ENCODE measurements at regions not wholly inside any gene's neighbourhood (a gene's known extent, or its start where the extent isn't known, plus 50 kb on each side); places are given as distances from the start of the nearest gene placed in this dataset.

- H3K79me2 ChIP-seq: no peaks in the 10 kb centered on the region
- no peak for TF ChIP-seq CTCF (IDR thresholded peaks at IDR 0.05)
- H3K27ac ChIP-seq: no peak overlapping the region
Observed at GRCh38 chr14:26138764-26139445, 458.9 kb downstream of the NOVA1 start.

GRCh38 chr14:26137161-26137560 is 460.7 kb downstream of the NOVA1 start:
- Histone ChIP-seq H3K9me3 (ENCODE audit: control insufficient read depth, low read length) (no peaks in the 10 kb centered on the region), H2AFZ (no peak overlapping the region), H3K4me3 (ENCODE audit: low read depth, low read length) (no peak overlapping the region), H3K4me1 (no peaks in the 10 kb centered on the region), H3K27ac (no peak overlapping the region), H3K9ac (no peak overlapping the region), H3K79me2 (no peaks in the 10 kb centered on the region), H3K36me3 (ENCODE audit: control insufficient read depth, insufficient read depth, low read length) (no peaks in the 10 kb centered on the region), H3K27me3 (ENCODE audit: control insufficient read depth, insufficient read depth, low read length) (no peaks in the 10 kb centered on the region), H3K4me2 (ENCODE audit: low read length) (no peak overlapping the region)
- no peak for TF ChIP-seq CTCF (IDR thresholded peaks at IDR 0.05)

More at GRCh38 chr14:26138764-26139445, 458.9 kb downstream of the NOVA1 start:
- Histone ChIP-seq H3K9me3 (ENCODE audit: control insufficient read depth, low read length) (no peaks in the 10 kb centered on the region), H3K4me1 (no peaks in the 10 kb centered on the region), H3K4me3 (ENCODE audit: low read depth, low read length) (no peak overlapping the region), H3K36me3 (ENCODE audit: control insufficient read depth, insufficient read depth, low read length) (no peaks in the 10 kb centered on the region), H2AFZ (no peak overlapping the region), H3K27me3 (ENCODE audit: control insufficient read depth, insufficient read depth, low read length) (no peaks in the 10 kb centered on the region), H3K9ac (no peak overlapping the region), H3K4me2 (ENCODE audit: low read length) (no peak overlapping the region)

GRCh38 chr14:26132061-26132645 is 465.7 kb downstream of the NOVA1 start:
- no peaks in the 10 kb centered on the region for H3K9me3 ChIP-seq (ENCODE audit: control insufficient read depth, low read length)
- no peak overlapping the region for H3K27ac ChIP-seq
- H3K36me3 ChIP-seq (ENCODE audit: control insufficient read depth, insufficient read depth, low read length): no peaks in the 10 kb centered on the region
- no peak overlapping the region for H3K4me3 ChIP-seq (ENCODE audit: low read depth, low read length)
- no peaks in the 10 kb centered on the region for H3K27me3 ChIP-seq (ENCODE audit: control insufficient read depth, insufficient read depth, low read length)
- TF ChIP-seq CTCF (IDR thresholded peaks at IDR 0.05): no peak
- no peak overlapping the region for H3K9ac ChIP-seq
- H2AFZ ChIP-seq: no peak overlapping the region
- no peaks in the 10 kb centered on the region for H3K79me2 ChIP-seq
- H3K4me2 ChIP-seq (ENCODE audit: low read length): no peak overlapping the region
- H3K4me1 ChIP-seq: no peaks in the 10 kb centered on the region

- Histone ChIP-seq H3K27ac (no peak overlapping the region), H3K4me2 (ENCODE audit: low read length) (no peak overlapping the region), H3K4me3 (ENCODE audit: low read depth, low read length) (no peak overlapping the region), H3K9me3 (ENCODE audit: control insufficient read depth, low read length) (no peaks in the 10 kb centered on the region), H3K79me2 (no peaks in the 10 kb centered on the region), H3K27me3 (ENCODE audit: control insufficient read depth, insufficient read depth, low read length) (no peaks in the 10 kb centered on the region), H3K4me1 (no peaks in the 10 kb centered on the region), H3K9ac (no peak overlapping the region), H2AFZ (no peak overlapping the region), H3K36me3 (ENCODE audit: control insufficient read depth, insufficient read depth, low read length) (no peaks in the 10 kb centered on the region)
- TF ChIP-seq CTCF (IDR thresholded peaks at IDR 0.05): no peak
Observed at GRCh38 chr14:26130690-26131089, 467.1 kb downstream of the NOVA1 start.
